K562 (cell line): ENCODE measurements at regions not wholly inside any gene's neighbourhood (a gene's known extent, or its start where the extent isn't known, plus 50 kb on each side); places are given as distances from the start of the nearest gene placed in this dataset.

Experiments used
- BRF1 ChIP-seq: IDR thresholded peaks from 3 replicates; pipeline ENCODE4 v1.6.1; 2011; ENCODE audit warnings: borderline replicate concordance, mild to moderate bottlenecking; ENCODE audit not compliant: insufficient read length; ENCODE audit errors: extremely low read depth
- CAMTA2 ChIP-seq: fragments of 250-450 bp; sonication (Bioruptor Pico); conservative IDR thresholded peaks from 2 replicates; pipeline ENCODE4 v1.5.1; 2022
- CHD1 ChIP-seq: fragments of 200-600 bp; sonication (generic); IDR thresholded peaks from one replicate; pipeline ENCODE4 v1.6.1; 2012; ENCODE audit warnings: mild to moderate bottlenecking, moderate library complexity, low read length, inconsistent platforms
- CHD2 ChIP-seq: IDR thresholded peaks from 2 replicates; pipeline ENCODE4 v1.6.1; 2011; ENCODE audit warnings: low read depth, low read length
- CTBP1 ChIP-seq: fragments of 450-650 bp; IDR thresholded peaks from 2 replicates; pipeline ENCODE4 v1.6.1; 2016; ENCODE audit warnings: borderline replicate concordance
- ETV5 ChIP-seq: sonication (generic); formaldehyde crosslinking; IDR thresholded peaks from 2 replicates; pipeline ENCODE4 v1.4.0; 2020; ENCODE audit warnings: low read depth, mild to moderate bottlenecking, missing genetic modification reagents
- GABPB2 ChIP-seq: fragments of 250-450 bp; sonication (Bioruptor Pico); conservative IDR thresholded peaks from 2 replicates; pipeline ENCODE4 v1.5.1; 2021; ENCODE audit warnings: mild to moderate bottlenecking
- GATA2 ChIP-seq: sonication (generic); formaldehyde crosslinking; IDR thresholded peaks from 2 replicates; pipeline ENCODE4 v1.4.0; 2020; ENCODE audit warnings: mild to moderate bottlenecking, missing genetic modification reagents
- HDAC3 ChIP-seq: fragments of 450-650 bp; IDR thresholded peaks from 2 replicates; pipeline ENCODE4 v1.6.1; 2018; ENCODE audit warnings: borderline replicate concordance, mild to moderate bottlenecking, moderate library complexity; ENCODE audit not compliant: partially characterized antibody
- IRF2 ChIP-seq: sonication (generic); formaldehyde crosslinking; IDR thresholded peaks from 2 replicates; pipeline ENCODE4 v1.8.1; 2022; ENCODE audit warnings: mild to moderate bottlenecking, missing genetic modification reagents
- MECOM ChIP-seq: fragments of 250-450 bp; sonication (Bioruptor Pico); IDR thresholded peaks from 2 replicates; pipeline ENCODE4 v1.8.0; 2022; ENCODE audit warnings: inconsistent platforms
- MEF2A ChIP-seq: IDR thresholded peaks from 2 replicates; pipeline ENCODE4 v1.6.1; 2011; ENCODE audit warnings: low read depth, mild to moderate bottlenecking, low read length, moderate library complexity; ENCODE audit not compliant: control insufficient read depth
- NFE2 ChIP-seq: IDR thresholded peaks from 2 replicates; pipeline ENCODE4 v1.6.1; 2014; ENCODE audit warnings: antibody characterized with exemption, low read depth
- NFRKB ChIP-seq: fragments of 450-650 bp; IDR thresholded peaks from 2 replicates; pipeline ENCODE4 v1.6.1; 2016; ENCODE audit warnings: low read depth
- POLR2AphosphoS2 ChIP-seq: IDR thresholded peaks from 2 replicates; pipeline ENCODE4 v1.6.1; 2012; ENCODE audit warnings: low read length, improper control_type of control experiment
- RAD21 ChIP-seq, 2 experiments: fragments of 250-450 bp in 1 of 2; fragments of 450-650 bp in 1 of 2; sonication (Bioruptor Pico) in 1 of 2; formaldehyde crosslinking in 1 of 2; IDR thresholded peaks in 1 of 2; conservative IDR thresholded peaks in 1 of 2; 2 replicates each; pipeline versions ENCODE4 v1.4.0 to v1.8.0; 2020 to 2022; ENCODE audit warnings: mild to moderate bottlenecking in 2 of 2, moderate library complexity in 1 of 2
- SMARCA4 ChIP-seq: fragments of 450-650 bp; IDR thresholded peaks from 2 replicates; pipeline ENCODE4 v1.6.1; 2016
- TEAD1 ChIP-seq, 2 experiments: fragments of 450-650 bp in 1 of 2; sonication (generic) in 1 of 2; formaldehyde crosslinking; IDR thresholded peaks; 2 replicates each; pipeline versions ENCODE4 v1.4.0 to v1.8.0; 2020 to 2022; ENCODE audit warnings: mild to moderate bottlenecking in 2 of 2, missing genetic modification reagents in 1 of 2
- WHSC1 ChIP-seq: IDR thresholded peaks from one replicate; pipeline ENCODE4 v1.6.1; 2012; ENCODE audit warnings: low read length, control low read depth, inconsistent platforms
- ZC3H4 ChIP-seq: sonication (generic); formaldehyde crosslinking; IDR thresholded peaks from 2 replicates; pipeline ENCODE4 v1.9.0; 2021; ENCODE audit warnings: missing genetic modification reagents, borderline replicate concordance
- ZEB2 ChIP-seq: fragments of 450-650 bp; IDR thresholded peaks from 2 replicates; pipeline ENCODE4 v1.6.1; 2016
- ZNF175 ChIP-seq: fragments of 200-800 bp; sonication (Bioruptor generic); IDR thresholded peaks from 2 replicates; pipeline ENCODE4 v1.6.1; 2016; ENCODE audit warnings: low read depth, mild to moderate bottlenecking, missing genetic modification characterization, missing compliant biosample characterization
- TF ChIP-seq, protein P1 (sequence below): sonication (generic); formaldehyde crosslinking; IDR thresholded peaks from 2 replicates; pipeline ENCODE4 v1.8.0; 2022; ENCODE audit warnings: mild to moderate bottlenecking, missing genetic modification reagents
- TF ChIP-seq, protein P2 (sequence below): fragments of 250-450 bp; sonication (Bioruptor Pico); IDR thresholded peaks from 2 replicates; pipeline ENCODE4 v1.8.0; 2021; ENCODE audit warnings: borderline replicate concordance, mild to moderate bottlenecking, moderate library complexity; ENCODE audit not compliant: poor library complexity, severe bottlenecking
- TF ChIP-seq, protein P3 (sequence below): fragments of 450-650 bp; formaldehyde crosslinking; IDR thresholded peaks from 2 replicates; pipeline ENCODE4 v1.4.0; 2020; ENCODE audit warnings: mild to moderate bottlenecking

GRCh38 chr6:28757429-28758045 is 166.2 kb downstream of the TRIM27 start (continued):
- TF ChIP-seq POLR2AphosphoS2: no peak
- TF ChIP-seq, protein P1, sequence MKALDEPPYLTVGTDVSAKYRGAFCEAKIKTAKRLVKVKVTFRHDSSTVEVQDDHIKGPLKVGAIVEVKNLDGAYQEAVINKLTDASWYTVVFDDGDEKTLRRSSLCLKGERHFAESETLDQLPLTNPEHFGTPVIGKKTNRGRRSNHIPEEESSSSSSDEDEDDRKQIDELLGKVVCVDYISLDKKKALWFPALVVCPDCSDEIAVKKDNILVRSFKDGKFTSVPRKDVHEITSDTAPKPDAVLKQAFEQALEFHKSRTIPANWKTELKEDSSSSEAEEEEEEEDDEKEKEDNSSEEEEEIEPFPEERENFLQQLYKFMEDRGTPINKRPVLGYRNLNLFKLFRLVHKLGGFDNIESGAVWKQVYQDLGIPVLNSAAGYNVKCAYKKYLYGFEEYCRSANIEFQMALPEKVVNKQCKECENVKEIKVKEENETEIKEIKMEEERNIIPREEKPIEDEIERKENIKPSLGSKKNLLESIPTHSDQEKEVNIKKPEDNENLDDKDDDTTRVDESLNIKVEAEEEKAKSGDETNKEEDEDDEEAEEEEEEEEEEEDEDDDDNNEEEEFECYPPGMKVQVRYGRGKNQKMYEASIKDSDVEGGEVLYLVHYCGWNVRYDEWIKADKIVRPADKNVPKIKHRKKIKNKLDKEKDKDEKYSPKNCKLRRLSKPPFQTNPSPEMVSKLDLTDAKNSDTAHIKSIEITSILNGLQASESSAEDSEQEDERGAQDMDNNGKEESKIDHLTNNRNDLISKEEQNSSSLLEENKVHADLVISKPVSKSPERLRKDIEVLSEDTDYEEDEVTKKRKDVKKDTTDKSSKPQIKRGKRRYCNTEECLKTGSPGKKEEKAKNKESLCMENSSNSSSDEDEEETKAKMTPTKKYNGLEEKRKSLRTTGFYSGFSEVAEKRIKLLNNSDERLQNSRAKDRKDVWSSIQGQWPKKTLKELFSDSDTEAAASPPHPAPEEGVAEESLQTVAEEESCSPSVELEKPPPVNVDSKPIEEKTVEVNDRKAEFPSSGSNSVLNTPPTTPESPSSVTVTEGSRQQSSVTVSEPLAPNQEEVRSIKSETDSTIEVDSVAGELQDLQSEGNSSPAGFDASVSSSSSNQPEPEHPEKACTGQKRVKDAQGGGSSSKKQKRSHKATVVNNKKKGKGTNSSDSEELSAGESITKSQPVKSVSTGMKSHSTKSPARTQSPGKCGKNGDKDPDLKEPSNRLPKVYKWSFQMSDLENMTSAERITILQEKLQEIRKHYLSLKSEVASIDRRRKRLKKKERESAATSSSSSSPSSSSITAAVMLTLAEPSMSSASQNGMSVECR: no peak
- TF ChIP-seq WHSC1: no peak
- no peak for TF ChIP-seq CAMTA2
- peak; percentile 23; the same call in 1 of the 2 replicates for TF ChIP-seq CTBP1
- peak; percentile 43 for TF ChIP-seq NFE2
- TF ChIP-seq ETV5: no peak
- TF ChIP-seq, protein P2, sequence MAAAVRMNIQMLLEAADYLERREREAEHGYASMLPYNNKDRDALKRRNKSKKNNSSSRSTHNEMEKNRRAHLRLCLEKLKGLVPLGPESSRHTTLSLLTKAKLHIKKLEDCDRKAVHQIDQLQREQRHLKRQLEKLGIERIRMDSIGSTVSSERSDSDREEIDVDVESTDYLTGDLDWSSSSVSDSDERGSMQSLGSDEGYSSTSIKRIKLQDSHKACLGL (CRISPR knock-in tag): no peak
- peak; percentile 6 to 26; a peak in 3 of 4 replicates for TF ChIP-seq RAD21 (CRISPR knock-in tag; conservative IDR thresholded peaks at IDR 0.05 in 1 of 2, IDR thresholded peaks at IDR 0.05 in 1 of 2)
- no peak for TF ChIP-seq CHD2
- TF ChIP-seq, protein P3, sequence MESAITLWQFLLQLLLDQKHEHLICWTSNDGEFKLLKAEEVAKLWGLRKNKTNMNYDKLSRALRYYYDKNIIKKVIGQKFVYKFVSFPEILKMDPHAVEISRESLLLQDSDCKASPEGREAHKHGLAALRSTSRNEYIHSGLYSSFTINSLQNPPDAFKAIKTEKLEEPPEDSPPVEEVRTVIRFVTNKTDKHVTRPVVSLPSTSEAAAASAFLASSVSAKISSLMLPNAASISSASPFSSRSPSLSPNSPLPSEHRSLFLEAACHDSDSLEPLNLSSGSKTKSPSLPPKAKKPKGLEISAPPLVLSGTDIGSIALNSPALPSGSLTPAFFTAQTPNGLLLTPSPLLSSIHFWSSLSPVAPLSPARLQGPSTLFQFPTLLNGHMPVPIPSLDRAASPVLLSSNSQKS (CRISPR knock-in tag): no peak
- TF ChIP-seq GATA2 (CRISPR knock-in tag): no peak
- TF ChIP-seq TEAD1 (CRISPR knock-in tag; IDR thresholded peaks at IDR 0.05): peak; percentile 29 to 56; a peak in 2 of 4 replicates
- TF ChIP-seq IRF2: no peak
- peak; percentile 54; the same call in 1 of the 2 replicates for TF ChIP-seq SMARCA4
- TF ChIP-seq ZEB2: no peak
- no peak for TF ChIP-seq BRF1
- peak; percentile 73 for TF ChIP-seq CHD1
- no peak for TF ChIP-seq MECOM
- no peak for TF ChIP-seq GABPB2
- TF ChIP-seq ZNF175: no peak
- no peak for TF ChIP-seq ZC3H4
- TF ChIP-seq NFRKB: peak; percentile 93
- TF ChIP-seq MEF2A: no peak
- TF ChIP-seq HDAC3: peak; percentile 63
